Right lobe of liver (tissue), 4 donors: ENCODE measurements at regions not wholly inside any gene's neighbourhood (a gene's known extent, or its start where the extent isn't known, plus 50 kb on each side); places are given as distances from the start of the nearest gene placed in this dataset.

Source experiments
- POLR2A ChIP-seq: fragments of 450-650 bp; IDR thresholded peaks from one replicate; pipeline ENCODE4 v1.6.1; 2017; ENCODE audit warnings: antibody characterized with exemption, mild to moderate bottlenecking
- TF ChIP-seq, protein P1 (sequence below), 4 donors: fragments of 200-600 bp in 3 of 4; fragments of 450-650 bp in 1 of 4; IDR thresholded peaks; one replicate each; pipeline versions ENCODE4 v1.5.1 to v1.8.0; 2016 to 2022; ENCODE audit warnings: antibody characterized with exemption in 4 of 4, mild to moderate bottlenecking in 2 of 4
- donor health status: DM: no; HTN: no; CAD: no.
- donor health status: DM: no; HTN: no; CAD: no.
- donor health status: DM: no; HTN: yes; CAD: no.

DNA sequence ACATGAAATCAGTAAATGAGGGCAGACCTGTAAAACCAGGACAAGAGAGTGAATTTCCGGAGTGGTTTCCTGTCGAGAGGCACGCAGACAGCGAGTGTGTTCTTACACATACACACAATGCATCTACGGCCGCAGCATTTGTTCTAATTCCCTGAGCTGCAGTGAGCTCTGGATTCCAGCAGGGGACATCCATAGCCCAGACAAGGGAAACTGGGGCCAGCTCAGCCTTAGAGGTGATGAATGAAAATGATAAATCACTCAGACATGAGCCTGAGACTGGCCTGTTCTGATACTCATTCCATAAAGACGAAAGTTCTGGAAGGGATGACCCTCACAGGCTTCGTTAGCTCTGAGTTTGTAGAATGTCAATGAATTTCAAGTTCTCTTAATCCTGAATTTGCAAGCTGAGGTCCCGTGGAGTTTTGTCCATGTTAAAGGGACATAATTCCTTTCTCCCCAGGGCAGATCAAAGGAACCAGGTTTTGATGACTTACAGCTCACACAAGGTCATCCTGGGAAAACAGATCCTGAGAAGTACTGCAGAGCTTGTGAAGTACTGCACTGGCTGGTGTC lies 207.9 kb upstream of the C1orf87 start:
- TF ChIP-seq, protein P1, sequence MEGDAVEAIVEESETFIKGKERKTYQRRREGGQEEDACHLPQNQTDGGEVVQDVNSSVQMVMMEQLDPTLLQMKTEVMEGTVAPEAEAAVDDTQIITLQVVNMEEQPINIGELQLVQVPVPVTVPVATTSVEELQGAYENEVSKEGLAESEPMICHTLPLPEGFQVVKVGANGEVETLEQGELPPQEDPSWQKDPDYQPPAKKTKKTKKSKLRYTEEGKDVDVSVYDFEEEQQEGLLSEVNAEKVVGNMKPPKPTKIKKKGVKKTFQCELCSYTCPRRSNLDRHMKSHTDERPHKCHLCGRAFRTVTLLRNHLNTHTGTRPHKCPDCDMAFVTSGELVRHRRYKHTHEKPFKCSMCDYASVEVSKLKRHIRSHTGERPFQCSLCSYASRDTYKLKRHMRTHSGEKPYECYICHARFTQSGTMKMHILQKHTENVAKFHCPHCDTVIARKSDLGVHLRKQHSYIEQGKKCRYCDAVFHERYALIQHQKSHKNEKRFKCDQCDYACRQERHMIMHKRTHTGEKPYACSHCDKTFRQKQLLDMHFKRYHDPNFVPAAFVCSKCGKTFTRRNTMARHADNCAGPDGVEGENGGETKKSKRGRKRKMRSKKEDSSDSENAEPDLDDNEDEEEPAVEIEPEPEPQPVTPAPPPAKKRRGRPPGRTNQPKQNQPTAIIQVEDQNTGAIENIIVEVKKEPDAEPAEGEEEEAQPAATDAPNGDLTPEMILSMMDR (IDR thresholded peaks at IDR 0.05) = peak; percentile 89 to 93 (median 91)
- TF ChIP-seq POLR2A = no peak
